ENCODE measurements at regions not wholly inside any gene's neighbourhood (a gene's known extent, or its start where the extent isn't known, plus 50 kb on each side); places are given as distances from the start of the nearest gene placed in this dataset.

DNA sequence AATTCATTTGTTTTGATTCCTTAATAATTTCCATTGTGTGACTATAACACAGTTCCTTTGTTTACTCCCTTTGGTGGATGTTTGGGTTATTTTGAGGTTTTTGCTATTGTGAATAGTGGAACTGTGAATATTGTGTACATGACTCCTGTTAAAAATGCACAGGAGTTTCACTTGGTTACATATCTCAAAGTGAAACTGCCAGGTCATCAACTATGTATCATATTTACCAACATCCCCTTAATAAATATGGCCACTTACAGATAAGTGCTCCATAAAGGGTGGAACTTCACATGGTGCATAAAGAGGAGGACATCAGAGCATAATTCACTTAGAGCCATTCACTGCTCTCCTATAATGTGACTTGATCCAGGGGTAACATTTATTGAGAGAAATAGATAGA lies 328.9 kb downstream of the SEC23A start:
- DNase-seq (ENCODE audit: low spot score): no peak

DNA sequence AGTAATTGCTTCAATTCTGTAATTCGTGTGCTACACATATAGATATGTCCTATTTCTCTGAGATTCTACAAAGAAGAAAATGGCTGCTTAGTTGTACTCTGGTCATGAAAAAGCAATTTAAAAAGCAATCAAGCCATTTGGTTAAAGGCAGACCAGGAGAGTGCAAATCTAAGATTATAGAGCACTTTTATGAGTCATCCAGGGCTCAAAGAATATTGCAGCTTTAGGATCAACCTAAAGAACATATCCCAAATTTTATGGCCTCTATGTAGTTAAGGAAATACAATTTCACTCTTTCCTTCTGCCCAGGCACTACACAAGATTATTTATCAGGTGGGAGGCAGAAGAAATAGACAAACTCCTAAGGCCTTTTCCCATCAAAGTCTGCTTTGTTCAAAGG lies 332.8 kb downstream of the SEC23A start:
- DNase-seq (ENCODE audit: low spot score): no peak

DNA sequence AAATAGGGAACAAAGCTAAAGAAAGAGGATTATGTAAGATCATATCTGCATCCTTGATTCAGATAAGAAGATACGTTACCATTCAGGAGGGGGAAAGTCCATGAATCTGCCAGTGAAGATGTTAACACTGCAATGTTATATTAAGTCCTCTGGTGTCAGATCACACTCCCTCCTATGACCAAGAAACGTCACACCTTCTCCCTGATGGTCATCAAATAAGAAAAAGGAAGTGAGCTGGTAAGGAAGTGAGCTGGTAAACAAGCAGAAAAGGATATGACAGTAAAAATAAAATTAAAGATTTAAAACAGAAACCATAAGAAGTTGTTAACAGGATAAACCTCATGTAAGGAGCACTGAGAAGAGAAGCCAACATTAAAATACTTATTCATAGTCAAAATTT lies 340.2 kb downstream of the SEC23A start:
- no peak for DNase-seq (ENCODE audit: low spot score)

- no peak for DNase-seq (ENCODE audit: low spot score)
Observed at GRCh38 chr14:38762426-38762825, 340.6 kb downstream of the SEC23A start.

DNA sequence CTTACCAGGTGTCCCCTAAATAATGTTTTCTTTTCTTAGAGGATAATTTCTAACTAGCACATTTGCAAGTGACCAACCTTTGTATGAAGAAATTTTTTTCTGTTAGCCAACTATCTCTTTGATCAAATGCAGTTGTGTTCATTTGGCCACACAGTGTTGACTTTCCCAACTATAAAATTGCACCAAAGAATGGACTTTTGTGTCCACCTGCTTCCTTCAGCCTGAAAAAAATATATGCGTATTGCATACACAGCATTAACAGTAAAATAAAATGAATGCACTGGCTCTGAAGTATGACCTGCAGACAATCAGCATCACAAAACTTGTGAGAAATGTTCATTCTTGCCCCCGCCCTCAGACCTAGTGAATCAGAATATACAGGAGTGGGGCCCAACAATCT lies 342.0 kb downstream of the SEC23A start:
- no peak for DNase-seq (ENCODE audit: low spot score)

DNA sequence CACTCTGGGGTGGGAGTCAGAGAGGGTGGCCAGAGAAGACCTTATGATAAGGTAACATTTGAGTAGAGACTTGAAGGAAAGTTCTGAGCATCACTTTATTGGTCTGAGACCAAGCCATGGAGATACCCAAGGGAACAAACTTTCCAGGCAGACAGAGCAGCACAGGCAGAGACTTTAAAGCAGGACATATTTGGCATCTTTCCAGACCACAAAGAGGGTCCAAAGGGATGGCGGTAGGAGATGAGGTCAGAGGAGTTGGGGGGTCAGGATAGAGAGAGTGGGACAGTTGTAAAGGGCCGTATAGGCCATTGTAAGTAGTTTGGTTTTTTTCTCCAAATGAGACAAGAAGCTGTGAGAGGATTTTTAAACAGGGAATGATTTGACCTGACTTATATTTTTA lies 344.4 kb downstream of the SEC23A start:
- no peak for DNase-seq (ENCODE audit: low spot score)

DNA sequence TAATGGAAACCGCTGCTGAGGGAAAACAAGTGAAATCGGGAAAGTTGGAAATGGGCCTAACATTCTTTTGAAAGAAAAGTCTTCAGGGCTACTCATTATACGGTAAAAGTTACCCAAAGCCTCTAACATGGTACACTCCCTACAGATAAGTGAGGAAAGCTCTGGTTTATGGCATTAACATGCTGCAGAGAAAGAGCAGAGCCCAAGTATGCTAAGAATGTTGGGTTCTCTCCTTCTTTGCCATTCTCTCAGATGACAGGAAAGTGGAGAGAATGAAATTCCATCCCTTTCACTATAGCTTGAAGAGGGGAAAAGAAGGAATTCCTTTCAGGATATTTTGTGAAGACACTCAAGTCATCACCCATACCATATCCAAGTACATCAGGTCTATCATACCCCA lies 348.0 kb downstream of the SEC23A start:
- DNase-seq (ENCODE audit: low spot score): no peak

DNA sequence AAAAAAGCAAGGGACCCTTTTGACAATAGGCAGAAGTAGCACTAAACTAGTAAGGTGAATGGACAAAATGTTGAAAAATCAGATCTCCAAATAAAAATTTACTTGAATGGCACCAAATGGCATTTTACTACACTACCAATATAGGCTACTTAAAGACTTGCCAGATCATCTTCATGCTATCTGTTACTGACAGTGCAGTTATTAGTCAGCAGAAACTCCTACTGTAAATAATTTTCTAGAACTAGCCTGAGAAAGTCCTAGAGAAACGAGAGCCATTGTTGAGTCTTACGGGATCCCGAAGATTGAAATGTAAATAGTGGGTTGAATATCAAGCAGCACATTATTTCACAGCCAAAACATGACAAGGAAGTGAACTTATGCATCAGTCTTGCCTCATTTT lies 350.3 kb downstream of the SEC23A start:
- no peak for DNase-seq (ENCODE audit: low spot score)

GRCh38 chr14:38752341-38752740 lies 350.7 kb downstream of the SEC23A start:
- no peak for DNase-seq (ENCODE audit: low spot score)

- no peak for DNase-seq (ENCODE audit: low spot score)
Observed at GRCh38 chr14:38751459-38751858, 351.6 kb downstream of the SEC23A start.

DNA sequence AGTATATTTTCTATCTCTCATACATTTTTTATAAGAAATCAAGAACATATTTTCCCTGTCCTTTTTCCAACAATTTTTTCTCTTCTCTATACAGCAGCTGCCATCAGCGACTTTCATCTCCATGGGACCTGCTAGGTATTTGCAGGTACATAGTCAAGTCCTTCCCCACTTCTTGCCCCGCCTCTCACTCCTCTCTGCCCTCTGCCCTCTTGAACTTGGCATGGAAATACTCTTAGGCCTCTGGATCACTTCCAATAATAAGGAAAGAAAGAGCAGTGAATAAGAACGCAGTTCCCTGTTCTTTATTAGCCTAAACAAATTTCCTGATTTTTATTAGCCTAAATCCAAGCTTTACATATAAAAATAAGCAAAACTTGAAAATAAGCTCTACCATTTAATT lies 353.1 kb downstream of the SEC23A start:
- DNase-seq (ENCODE audit: low spot score): no peak

GRCh38 chr14:38745861-38746260 lies 357.2 kb downstream of the SEC23A start:
- no peak for DNase-seq (ENCODE audit: low spot score)

GRCh38 chr14:38743966-38744584 lies 359.0 kb downstream of the SEC23A start:
- no peak for DNase-seq (ENCODE audit: low spot score)

DNA sequence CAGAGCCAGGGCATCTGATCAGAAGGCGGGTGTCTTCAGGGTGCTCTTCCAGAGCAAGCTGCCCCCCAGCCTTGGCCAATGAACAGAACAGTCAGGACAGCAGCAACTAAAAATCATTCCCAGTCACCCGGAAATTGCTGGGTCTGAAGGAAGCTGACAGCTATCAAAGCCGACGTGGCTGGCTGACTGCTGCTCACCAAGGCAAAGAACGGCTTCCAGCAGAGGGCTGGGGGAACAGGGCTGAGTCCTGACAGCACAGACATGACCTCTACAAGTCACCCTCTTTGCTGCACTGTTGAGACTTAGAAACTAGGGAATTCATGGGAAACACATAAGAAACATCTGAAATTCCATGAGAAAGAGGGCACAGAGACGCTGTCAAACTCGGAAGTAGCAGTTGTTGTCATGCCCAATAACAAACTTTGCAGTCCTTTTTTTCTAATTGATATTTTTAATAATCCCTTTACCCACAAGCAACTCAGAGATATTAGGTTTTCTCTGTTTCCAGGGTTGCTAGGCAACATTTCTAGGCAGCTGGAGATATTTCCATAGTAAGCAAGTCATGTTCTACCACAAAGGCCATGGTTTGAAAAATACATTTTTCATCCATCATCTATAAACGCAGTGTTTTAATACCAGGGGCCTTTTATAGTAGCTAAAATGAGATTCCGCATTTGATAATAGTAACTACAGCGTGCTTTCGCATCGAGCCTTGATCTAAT lies 365.2 kb downstream of the SEC23A start:
- no peak for DNase-seq (ENCODE audit: low spot score)

GRCh38 chr14:38735005-38735404 lies 368.0 kb downstream of the SEC23A start:
- no peak for DNase-seq (ENCODE audit: low spot score)

- no peak for DNase-seq (ENCODE audit: low spot score)
Observed at GRCh38 chr14:38731962-38732361, 371.1 kb downstream of the SEC23A start.

DNA sequence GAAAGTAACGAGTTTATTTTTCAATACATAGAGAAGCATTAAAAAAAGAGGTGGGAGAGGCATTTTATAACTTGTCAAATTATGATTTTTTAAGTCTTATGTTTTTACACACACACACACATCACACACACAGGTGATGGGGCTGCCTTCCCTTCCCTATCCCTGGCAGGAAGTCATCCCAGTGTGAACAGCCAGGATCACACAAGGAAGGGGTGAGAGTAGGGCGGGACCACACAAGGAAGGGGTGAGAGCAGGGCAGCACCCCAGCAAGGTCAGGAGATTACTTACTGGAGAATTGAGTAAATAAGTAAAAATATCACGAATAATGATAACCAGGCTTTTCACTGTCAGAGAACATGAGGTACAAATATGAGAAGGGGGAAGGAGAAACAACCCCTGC lies 372.6 kb downstream of the SEC23A start:
- no peak for DNase-seq (ENCODE audit: low spot score)

GRCh38 chr14:38727731-38728130 lies 375.3 kb downstream of the SEC23A start:
- no peak for DNase-seq (ENCODE audit: low spot score)

DNA sequence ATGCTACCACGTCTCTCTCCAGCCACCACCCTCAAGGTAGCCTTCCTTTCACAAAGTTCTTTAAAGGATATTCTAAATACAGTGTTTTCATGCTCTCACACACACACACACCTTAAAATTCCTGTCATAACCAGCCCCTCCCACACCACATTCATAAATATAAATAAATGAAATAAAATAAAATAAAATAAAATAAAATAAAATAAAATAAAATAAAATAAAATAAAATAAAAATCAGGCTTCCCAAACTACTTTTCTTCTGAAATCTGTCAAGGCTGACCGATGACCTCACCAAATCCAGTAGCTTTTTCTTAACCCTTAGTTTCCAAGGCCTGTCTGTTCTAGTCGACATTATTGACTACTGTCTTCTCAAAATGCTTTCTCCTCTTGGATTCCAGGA lies 378.4 kb downstream of the SEC23A start:
- DNase-seq (ENCODE audit: low spot score): no peak

DNA sequence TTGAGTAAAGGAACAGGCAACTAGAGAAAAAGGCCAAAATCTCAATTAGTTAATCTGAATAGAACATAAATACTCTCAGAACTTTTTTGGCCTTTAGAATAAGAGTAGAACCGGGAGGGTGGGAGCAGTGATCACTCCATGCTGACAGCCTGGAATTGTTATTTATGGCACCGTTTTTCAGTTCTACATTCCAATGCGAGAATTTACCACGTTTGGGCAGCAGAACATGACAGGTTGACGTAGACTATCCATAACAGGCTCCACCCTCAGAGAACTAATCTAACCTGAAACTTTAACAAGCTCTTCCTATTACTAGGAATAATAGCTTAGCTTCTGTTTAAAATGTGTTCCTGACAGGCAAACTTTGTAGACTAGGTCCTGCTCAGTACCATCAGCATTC lies 379.1 kb downstream of the SEC23A start:
- no peak for DNase-seq (ENCODE audit: low spot score)

- DNase-seq (ENCODE audit: low spot score): no peak
Observed at GRCh38 chr14:38723277-38723676, 379.8 kb downstream of the SEC23A start.

DNA sequence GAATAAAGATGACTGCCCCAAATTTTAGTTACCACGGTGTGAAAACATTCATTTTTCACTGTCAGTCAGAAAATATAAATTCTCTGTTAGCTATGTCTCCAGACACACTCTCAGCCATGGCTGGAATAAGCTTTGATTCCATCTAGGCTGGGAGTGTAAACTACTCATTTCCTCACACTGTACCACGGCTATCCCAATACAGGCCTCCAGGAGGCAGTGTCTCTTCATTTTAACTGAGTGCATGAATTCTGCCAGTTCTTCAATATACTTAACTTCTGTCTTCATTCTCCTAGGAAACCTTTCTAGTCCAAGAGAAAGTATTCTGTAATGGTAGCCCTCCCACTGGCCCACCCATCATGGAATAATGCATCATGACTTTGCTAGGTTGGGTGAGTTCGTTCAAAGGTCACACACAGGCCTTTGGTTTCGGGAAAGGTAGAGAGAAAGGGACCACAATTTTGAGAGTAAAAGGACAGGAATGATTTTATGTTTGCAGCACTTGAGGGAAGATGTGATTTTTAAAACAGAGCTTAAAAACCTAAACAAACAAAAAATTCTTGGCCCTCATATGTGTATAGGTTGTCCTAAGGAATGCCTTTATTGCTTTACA lies 381.1 kb downstream of the SEC23A start:
- peak; percentile 46 for DNase-seq (ENCODE audit: low spot score)

GRCh38 chr14:38718519-38718918 lies 384.5 kb downstream of the SEC23A start:
- no peak for DNase-seq (ENCODE audit: low spot score)

- DNase-seq (ENCODE audit: low spot score): no peak
Observed at GRCh38 chr14:38716926-38717325, 386.1 kb downstream of the SEC23A start.

Data from AG08396 (cell line).